ENCODE measurements at regions not wholly inside any gene's neighbourhood (a gene's known extent, or its start where the extent isn't known, plus 50 kb on each side); places are given as distances from the start of the nearest gene placed in this dataset.

- Histone ChIP-seq H3K27ac (ENCODE audit: extremely low read depth, low read depth, low read length) (no peak overlapping the region), H3K36me3 (ENCODE audit: control insufficient read depth in 2 of 2, insufficient read depth in 1 of 2, low read length in 2 of 2) (no peaks in the 10 kb centered on the region), H3K4me1 (ENCODE audit: control insufficient read depth, insufficient read depth, low read length) (no peaks in the 10 kb centered on the region), H3K9me3 (ENCODE audit: control insufficient read depth, insufficient read depth, low read depth, low read length) (no peaks in the 10 kb centered on the region), H3K4me3 (ENCODE audit: low read depth, low read length) (no peak overlapping the region)
- CTCF ChIA-PET = no interaction called here
- POLR2A ChIA-PET = no interaction called here
- no peak for TF ChIP-seq ZBTB8A (tag by site-specific recombination; IDR thresholded peaks at IDR 0.05)
- no peak for TF ChIP-seq ZNF561 (tag by site-specific recombination; IDR thresholded peaks at IDR 0.05; ENCODE audit: borderline replicate concordance)
These were observed 1838.2 kb upstream of the PRR20A start for GRCh38 chr13:55302568-55302967.

- H3K27ac ChIP-seq (ENCODE audit: extremely low read depth, low read depth, low read length) = no peak overlapping the region
- CTCF ChIA-PET = no interaction called here
- POLR2A ChIA-PET = no interaction called here
- H3K4me3 ChIP-seq (ENCODE audit: low read depth, low read length) = no peak overlapping the region
- no peaks in the 10 kb centered on the region for H3K36me3 ChIP-seq (ENCODE audit: control insufficient read depth in 2 of 2, insufficient read depth in 1 of 2, low read length in 2 of 2)
- no peaks in the 10 kb centered on the region for H3K4me1 ChIP-seq (ENCODE audit: control insufficient read depth, insufficient read depth, low read length)
- no peaks in the 10 kb centered on the region for H3K9me3 ChIP-seq (ENCODE audit: control insufficient read depth, insufficient read depth, low read depth, low read length)
- no peak for TF ChIP-seq ZNF280C (tag by site-specific recombination; IDR thresholded peaks at IDR 0.05)
- no peak for TF ChIP-seq ZNF629 (tag by site-specific recombination; IDR thresholded peaks at IDR 0.05)
These were observed 1832.8 kb upstream of the PRR20A start for GRCh38 chr13:55307909-55308308.

- Histone ChIP-seq H3K27ac (ENCODE audit: extremely low read depth, low read depth, low read length) (no peak overlapping the region), H3K36me3 (ENCODE audit: control insufficient read depth in 2 of 2, insufficient read depth in 1 of 2, low read length in 2 of 2) (no peaks in the 10 kb centered on the region), H3K9me3 (ENCODE audit: control insufficient read depth, insufficient read depth, low read depth, low read length) (no peaks in the 10 kb centered on the region), H3K4me1 (ENCODE audit: control insufficient read depth, insufficient read depth, low read length) (no peaks in the 10 kb centered on the region), H3K4me3 (ENCODE audit: low read depth, low read length) (no peak overlapping the region)
- POLR2A ChIA-PET = no interaction called here
- CTCF ChIA-PET = no interaction called here
- TF ChIP-seq ZNF791 (tag by site-specific recombination; IDR thresholded peaks at IDR 0.05) = no peak
- TF ChIP-seq ZNF423 (tag by site-specific recombination; IDR thresholded peaks at IDR 0.05) = no peak
- no peak for TF ChIP-seq ZNF530 (tag by site-specific recombination; IDR thresholded peaks at IDR 0.05; ENCODE audit: low read depth)
- no peak for TF ChIP-seq SP7 (tag by site-specific recombination; IDR thresholded peaks at IDR 0.05)
- no peak for TF ChIP-seq KLF7 (tag by site-specific recombination; IDR thresholded peaks at IDR 0.05; ENCODE audit: borderline replicate concordance)
These were observed 1798.8 kb upstream of the PRR20A start for GRCh38 chr13:55341891-55342290.

- no peaks in the 10 kb centered on the region for H3K4me1 ChIP-seq (ENCODE audit: control insufficient read depth, insufficient read depth, low read length)
- no peak overlapping the region for H3K27ac ChIP-seq (ENCODE audit: extremely low read depth, low read depth, low read length)
- no peaks in the 10 kb centered on the region for H3K36me3 ChIP-seq (ENCODE audit: control insufficient read depth in 2 of 2, insufficient read depth in 1 of 2, low read length in 2 of 2)
- CTCF ChIA-PET = no interaction called here
- no peak overlapping the region for H3K4me3 ChIP-seq (ENCODE audit: low read depth, low read length)
- POLR2A ChIA-PET = no interaction called here
- no peaks in the 10 kb centered on the region for H3K9me3 ChIP-seq (ENCODE audit: control insufficient read depth, insufficient read depth, low read depth, low read length)
- no peak for TF ChIP-seq ZNF707 (tag by site-specific recombination; IDR thresholded peaks at IDR 0.05)
- no peak for TF ChIP-seq ZNF658 (tag by site-specific recombination; IDR thresholded peaks at IDR 0.05)
These were observed 1795.5 kb upstream of the PRR20A start for GRCh38 chr13:55345224-55345623.

- H3K27ac ChIP-seq (ENCODE audit: extremely low read depth, low read depth, low read length) = no peak overlapping the region
- no peaks in the 10 kb centered on the region for H3K4me1 ChIP-seq (ENCODE audit: control insufficient read depth, insufficient read depth, low read length)
- ChIA-PET POLR2A (no interaction called here), CTCF (no interaction called here)
- TF ChIP-seq ZNF248 (tag by site-specific recombination; IDR thresholded peaks at IDR 0.05) = no peak
- TF ChIP-seq ZNF639 (tag by site-specific recombination; IDR thresholded peaks at IDR 0.05) = no peak
- no peak for TF ChIP-seq ZNF132 (tag by site-specific recombination; IDR thresholded peaks at IDR 0.05; ENCODE audit: borderline replicate concordance)
- TF ChIP-seq SCRT2 (tag by site-specific recombination; IDR thresholded peaks at IDR 0.05) = no peak
- no peak for TF ChIP-seq MYNN (tag by site-specific recombination; IDR thresholded peaks at IDR 0.05; ENCODE audit: borderline replicate concordance)
- TF ChIP-seq BCL11A (tag by site-specific recombination; IDR thresholded peaks at IDR 0.05; ENCODE audit: low read depth) = no peak
- no peak for TF ChIP-seq ZNF274 (IDR thresholded peaks at IDR 0.05; ENCODE audit: low read length)
- TF ChIP-seq ZNF274 (tag by site-specific recombination; IDR thresholded peaks at IDR 0.05; ENCODE audit: borderline replicate concordance) = no peak
- TF ChIP-seq HOXA7 (CRISPR knock-in tag; IDR thresholded peaks at IDR 0.05; ENCODE audit: borderline replicate concordance) = no peak
- no peak for TF ChIP-seq ZNF280C (tag by site-specific recombination; IDR thresholded peaks at IDR 0.05)
- no peak for TF ChIP-seq ZNF501 (tag by site-specific recombination; IDR thresholded peaks at IDR 0.05)
- H3K9me3 ChIP-seq (ENCODE audit: control insufficient read depth, insufficient read depth, low read depth, low read length) = no peaks in the 10 kb centered on the region
- H3K36me3 ChIP-seq (ENCODE audit: control insufficient read depth in 2 of 2, insufficient read depth in 1 of 2, low read length in 2 of 2) = no peaks in the 10 kb centered on the region
- no peak overlapping the region for H3K4me3 ChIP-seq (ENCODE audit: low read depth, low read length)
These were observed 1793.2 kb upstream of the PRR20A start for GRCh38 chr13:55347528-55347927.
